ENCODE measurements at regions not wholly inside any gene's neighbourhood (a gene's known extent, or its start where the extent isn't known, plus 50 kb on each side); places are given as distances from the start of the nearest gene placed in this dataset.
A peak's percentile ranks its signal among the peaks of the same experiment; 100 is the strongest.

DNA sequence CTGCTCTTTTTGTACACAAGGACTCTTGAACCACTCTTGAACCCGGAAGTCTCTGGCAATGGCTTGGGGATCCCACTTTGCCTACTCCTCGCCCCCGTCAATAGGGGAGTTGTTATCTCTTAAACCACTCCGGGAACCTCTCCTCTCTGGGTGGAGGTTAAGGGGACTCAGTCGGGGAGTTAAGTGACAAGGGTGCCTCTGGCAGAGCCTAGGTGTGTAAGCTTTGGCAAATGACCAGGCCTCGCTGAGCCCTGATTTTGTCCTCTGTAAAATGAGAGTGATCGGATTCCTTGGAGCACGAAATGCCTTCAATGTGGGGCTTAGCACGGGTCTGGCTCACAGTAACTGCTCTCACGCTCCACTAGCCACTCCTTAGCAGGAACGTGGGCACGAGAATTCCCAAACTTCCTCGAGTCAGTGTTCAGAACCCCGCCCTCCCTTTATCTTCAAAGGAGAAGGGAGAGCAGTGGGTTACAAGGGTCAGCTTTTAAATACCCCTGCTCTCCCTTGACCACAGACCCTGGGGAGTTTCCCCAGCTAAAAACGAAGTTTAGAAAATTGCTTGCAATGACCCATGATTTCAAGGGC, 193.3 kb downstream of the KATNAL1 start:
- H3K4me3 ChIP-seq (ENCODE audit: low read depth, low read length): peak overlapping the region; percentile 44
- no peak for TF ChIP-seq CTCF (IDR thresholded peaks at IDR 0.05; ENCODE audit: insufficient read depth, low read depth, low read length, missing control alignments)

DNA sequence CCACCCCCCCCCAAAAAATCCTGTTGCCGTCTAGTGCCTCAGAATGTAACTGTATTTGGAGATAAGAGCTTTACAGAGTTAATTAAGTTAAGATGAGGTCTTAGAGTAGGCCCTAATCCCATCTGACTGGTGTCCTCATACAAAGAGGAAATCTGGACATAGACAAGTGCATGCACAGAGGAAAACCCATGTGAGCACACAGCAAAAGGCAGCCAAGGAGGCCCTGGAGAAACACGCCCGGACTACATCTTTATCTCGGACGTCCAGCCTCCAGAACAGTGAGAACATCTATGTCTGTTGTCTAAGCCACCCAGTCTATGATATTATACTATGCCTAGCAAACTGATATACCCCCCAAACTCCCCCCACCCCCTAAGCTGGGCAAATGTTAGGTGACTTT, 193.8 kb downstream of the KATNAL1 start:
- no peak overlapping the region for H3K4me3 ChIP-seq (ENCODE audit: low read depth, low read length)
- DNase-seq (ENCODE audit: low read depth): no peak
- no peak for TF ChIP-seq CTCF (IDR thresholded peaks at IDR 0.05; ENCODE audit: insufficient read depth, low read depth, low read length, missing control alignments)

More for the DNA sequence above, 193.3 kb downstream of the KATNAL1 start:
- DNase-seq (ENCODE audit: low read depth): no peak

DNA sequence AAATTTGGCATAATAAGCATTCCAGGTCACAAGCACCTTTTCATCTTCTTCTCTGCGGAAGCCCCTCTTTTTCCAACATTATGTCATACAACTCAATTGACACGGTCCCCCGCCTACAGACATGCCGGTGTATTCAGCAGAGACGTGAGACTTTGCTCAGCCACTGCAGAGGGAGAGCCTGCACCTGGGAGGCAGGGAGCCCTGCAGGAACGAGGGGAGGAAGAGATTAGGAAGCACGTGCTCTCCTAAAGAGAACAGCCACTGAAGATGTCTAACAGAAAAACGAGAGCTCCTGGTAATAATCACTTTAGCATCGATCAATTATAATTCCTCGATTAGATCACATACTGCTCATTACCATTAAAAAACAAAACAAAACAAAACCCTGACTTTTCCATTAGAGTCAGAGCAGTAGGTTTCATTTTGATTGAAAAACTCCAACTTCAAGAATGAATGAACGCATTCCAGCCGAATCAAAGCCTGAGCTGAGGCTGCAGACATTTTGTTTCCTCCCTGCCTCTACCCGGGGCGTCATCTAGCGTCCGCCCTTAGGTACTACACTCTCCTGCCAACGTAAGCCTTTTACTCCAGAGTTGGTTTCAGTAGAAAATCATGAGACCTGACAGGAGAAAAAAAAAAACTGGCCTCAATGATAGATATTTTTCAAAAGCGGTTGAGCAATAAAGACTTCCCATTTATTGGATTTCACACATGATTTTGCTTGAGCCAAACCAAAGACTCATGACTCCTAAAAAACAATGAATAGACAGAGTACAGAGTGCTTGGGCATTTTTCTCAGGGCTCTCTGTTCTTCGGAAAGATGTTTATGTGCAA, 194.5 kb downstream of the KATNAL1 start:
- H3K4me3 ChIP-seq (ENCODE audit: low read depth, low read length): 0 out of 2 replicates have a peak overlapping the region, but pooled peaks have one; percentile 1
- peak; percentile 87 for DNase-seq (ENCODE audit: low read depth)
- peak; percentile 98 for TF ChIP-seq CTCF (IDR thresholded peaks at IDR 0.05; ENCODE audit: insufficient read depth, low read depth, low read length, missing control alignments)

- peak; percentile 39 for DNase-seq (ENCODE audit: low read depth)
These were observed 195.5 kb downstream of the KATNAL1 start for GRCh38 chr13:30111810-30112209.

DNA sequence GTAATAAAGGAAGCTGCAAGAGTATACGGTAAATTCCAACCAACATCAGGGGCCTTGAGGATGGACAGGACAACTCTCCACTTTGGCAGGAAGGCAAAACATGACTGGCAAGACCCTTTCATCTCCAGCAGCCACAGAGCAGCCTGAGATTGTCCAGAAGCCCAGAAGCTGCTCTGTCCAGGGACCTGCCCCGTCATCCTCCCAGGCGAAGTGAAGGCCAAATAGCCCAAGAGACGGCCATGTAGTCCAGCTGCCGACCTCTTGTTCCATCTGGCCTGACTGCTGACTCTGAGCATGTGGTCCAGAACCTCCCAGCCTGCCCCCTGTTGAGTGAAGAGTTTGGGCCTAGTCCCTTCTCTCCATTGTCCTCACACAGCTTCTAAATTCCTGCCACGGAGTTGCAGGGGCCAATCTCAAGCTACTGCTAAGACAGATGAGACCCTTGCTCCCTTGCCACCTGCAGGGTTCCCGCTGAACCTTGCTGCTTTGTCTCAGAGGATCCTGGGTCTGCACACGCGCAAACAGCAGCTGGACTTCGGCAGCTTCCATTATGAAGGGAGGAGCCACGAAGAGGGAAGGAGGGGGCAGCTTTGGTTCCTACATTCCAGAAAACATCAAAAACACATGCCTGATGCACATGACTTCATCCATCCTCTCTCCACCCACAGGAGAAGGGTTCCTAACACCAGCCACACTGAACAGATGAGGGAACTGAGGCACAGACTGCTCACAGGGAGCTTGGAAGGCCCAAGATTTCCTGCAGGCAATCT, 196.9 kb downstream of the KATNAL1 start:
- DNase-seq (ENCODE audit: low read depth): no peak

More at GRCh38 chr13:30111810-30112209, 195.5 kb downstream of the KATNAL1 start:
- TF ChIP-seq CTCF (IDR thresholded peaks at IDR 0.05; ENCODE audit: insufficient read depth, low read depth, low read length, missing control alignments): peak; percentile 39
- H3K4me3 ChIP-seq (ENCODE audit: low read depth, low read length): no peak overlapping the region

More for the DNA sequence above, 196.9 kb downstream of the KATNAL1 start:
- no peak for TF ChIP-seq CTCF (IDR thresholded peaks at IDR 0.05; ENCODE audit: insufficient read depth, low read depth, low read length, missing control alignments)
- no peak overlapping the region for H3K4me3 ChIP-seq (ENCODE audit: low read depth, low read length)

Measured in GM12865 (cell line).